ENCODE measurements at regions not wholly inside any gene's neighbourhood (a gene's known extent, or its start where the extent isn't known, plus 50 kb on each side); places are given as distances from the start of the nearest gene placed in this dataset.

DNA sequence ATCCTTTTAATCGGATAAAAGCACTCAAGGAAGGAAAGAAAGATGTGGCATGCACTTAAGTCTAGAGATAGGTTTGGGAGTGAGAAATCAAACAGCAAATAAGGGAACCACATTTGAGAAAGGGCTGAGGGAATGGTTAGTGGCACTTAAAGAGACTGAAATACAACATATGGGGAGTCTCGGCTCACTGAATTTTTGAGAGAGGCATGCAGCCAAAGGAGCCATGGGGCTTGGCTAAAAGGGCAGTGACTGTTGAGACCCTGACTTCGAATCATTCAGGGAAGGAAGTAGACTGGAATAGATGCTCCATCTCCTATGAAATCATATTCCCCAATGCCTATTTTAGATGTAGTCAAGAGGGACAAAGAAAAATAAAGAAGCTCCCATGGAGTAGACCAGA lies 58.3 kb upstream of the HAO2 start:
- DNase-seq, result peak; percentile 98

DNA sequence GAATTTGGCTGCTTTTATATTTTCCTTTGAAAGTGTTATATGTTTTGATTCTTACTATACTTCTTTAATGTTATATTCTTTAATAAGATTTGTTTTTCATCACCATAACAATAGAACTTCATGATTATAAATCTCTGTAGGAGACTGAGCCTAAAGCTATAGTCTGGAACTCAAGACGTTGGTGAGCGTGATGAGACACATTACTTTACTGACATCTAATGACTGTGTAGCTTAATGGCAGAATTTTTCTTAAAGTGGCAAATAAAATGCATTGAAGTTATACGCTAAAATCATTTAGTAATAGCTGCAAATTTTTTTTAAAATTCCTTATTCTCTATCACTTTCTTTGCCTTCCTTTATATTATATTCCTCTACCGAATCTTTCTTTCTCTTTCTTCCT lies 56.1 kb upstream of the HAO2 start:
- DNase-seq, result no peak

DNA sequence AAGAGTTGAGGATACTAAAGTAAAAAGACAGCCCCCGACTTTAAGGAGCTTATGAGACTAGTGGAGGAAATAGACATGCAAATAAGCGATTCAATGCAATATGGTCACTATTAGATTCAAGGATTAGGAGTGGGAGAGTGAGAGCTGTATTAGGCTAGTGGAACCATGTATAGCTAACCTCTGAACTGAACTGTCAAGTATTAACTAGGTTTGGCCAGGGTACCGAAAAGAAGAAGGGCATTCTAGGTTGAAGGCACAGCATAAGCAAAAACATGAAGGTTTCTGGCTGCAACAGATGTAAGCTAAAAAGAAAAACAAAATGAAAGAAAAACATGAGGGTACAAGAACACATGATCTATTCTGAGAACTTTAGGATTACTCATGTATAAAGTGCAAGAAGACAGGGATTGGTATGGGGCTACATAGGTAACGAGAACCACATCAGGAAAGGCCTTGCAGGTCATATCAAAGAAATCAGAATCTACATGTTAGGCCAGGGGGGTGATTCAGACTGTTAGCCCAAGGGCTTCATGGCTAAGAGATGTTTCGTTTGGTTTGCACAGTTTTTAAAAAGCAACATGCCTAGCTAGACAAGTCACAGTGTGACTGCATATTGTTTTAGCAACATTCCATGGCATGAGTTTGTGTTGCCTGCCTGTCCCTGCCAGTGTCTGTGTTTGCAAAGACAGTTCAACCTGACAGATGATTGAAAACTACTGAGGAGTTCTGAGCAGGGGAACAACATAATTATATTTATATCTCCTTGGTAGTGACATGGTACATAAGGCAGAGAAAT lies 54.4 kb upstream of the HAO2 start:
- DNase-seq, result no peak

DNA sequence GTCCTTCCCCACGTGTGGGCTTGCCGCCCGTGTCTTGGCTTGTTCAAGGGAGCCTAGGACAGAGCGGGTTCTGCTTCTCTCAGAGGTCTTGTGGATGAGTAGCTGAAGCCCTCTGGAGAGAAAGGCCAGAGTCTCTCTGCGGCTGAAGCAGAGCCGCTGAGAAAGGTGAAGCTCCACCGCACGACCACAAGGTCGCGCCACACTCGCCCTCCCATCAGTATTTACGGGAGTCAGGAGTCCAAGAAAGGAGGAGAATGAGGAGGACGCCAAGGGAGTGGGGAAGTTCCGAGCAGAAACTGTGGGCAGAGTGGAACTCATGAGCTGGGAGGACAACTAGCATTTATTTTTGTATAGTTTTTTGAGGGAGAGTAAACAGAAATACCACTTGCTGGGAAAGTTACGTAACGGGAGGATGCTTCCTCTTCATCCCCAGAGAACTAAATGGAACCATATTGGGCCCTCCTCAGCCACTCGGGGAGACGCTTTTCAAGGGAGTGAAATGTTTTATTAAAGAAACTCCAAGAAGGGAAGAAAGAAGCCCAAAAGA lies 51.6 kb upstream of the HAO2 start:
- DNase-seq, result no peak

DNA sequence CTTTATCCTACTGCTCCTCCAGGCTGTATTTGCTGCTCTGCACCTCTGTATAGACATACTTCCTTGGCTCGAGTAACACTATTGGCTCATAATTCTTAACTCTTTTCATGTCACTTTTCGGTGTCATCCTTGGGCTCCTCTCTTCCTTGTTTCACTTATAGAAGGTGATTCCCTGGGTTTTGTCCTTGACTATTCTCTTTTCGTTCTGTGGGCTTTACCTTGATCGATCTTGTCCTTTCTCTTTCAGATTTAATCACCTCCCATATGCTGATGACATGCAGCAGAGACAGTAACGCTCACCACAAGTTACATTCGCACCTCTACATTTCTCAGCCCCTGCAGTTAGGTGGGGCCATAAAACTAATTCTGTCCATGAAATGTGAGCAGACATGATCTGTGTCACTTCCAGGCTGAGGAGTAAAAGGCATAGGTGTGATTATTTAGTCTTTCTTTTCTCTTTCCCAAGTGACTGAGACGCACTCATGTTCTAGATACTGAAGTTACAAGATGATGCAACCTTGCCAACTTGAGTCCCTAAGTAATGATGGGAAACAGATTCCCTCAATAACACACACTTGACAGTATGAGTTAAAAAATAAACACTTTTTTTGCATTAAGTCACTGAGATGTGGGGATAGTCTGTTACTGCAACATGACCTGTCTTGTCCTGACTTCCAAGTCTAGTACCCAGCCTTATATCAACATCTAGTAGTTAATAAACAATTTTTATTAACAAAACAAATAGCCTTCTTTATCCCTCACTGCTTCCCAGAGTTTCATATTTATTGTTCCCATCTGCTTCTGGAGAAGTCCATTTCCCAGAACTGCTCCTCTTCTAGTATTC lies 49.9 kb upstream of the HAO2 start:
- DNase-seq, result no peak
